ENCODE measurements at regions not wholly inside any gene's neighbourhood (a gene's known extent, or its start where the extent isn't known, plus 50 kb on each side); places are given as distances from the start of the nearest gene placed in this dataset.

DNA sequence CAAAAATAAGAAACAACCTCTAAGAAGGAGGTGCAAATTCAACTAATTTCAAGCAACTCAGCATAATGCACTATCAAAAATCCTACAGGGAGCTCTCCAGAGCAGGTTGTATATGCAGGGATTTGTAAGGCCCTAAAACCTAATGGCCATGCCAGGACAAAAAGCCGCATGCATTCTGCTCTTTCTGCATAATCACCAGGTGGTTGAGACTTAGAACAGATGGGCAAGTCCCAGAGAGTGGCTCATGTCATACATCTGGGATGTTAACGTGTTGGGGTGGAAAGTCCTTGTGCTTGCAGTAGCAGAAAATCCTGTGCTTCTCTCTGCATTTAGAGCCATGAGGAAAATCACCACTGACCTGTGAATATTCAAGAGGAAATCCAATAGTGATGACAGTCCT is 1002.9 kb downstream of the AGBL1 start:
- ATAC-seq: no peak

DNA sequence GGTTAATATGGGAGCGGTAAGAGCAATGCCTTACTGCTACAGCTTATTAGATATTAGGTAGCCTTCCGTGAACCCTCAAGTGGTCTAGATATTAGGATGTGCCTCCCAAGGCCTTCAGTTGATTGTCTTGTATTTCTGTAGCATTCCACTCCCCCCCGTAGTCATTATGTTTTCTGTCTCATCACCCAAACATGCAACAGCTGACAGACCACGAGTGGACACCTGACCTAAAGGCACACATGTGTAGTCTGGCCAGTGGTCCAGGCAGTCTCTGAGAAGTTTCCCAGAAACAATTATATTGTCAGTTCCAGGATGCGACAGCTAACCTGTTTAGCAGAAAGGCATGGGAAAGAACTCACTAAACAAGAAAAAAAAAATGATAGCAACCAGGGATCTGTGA is 1000.9 kb downstream of the AGBL1 start:
- ATAC-seq: no peak
- TF ChIP-seq ESRRG (CRISPR knock-in tag; IDR thresholded peaks at IDR 0.05) (no peak), PPARA (CRISPR knock-in tag; IDR thresholded peaks at IDR 0.05; ENCODE audit: borderline replicate concordance) (no peak), SNAI2 (CRISPR knock-in tag; IDR thresholded peaks at IDR 0.05) (no peak), ISL1 (CRISPR knock-in tag; IDR thresholded peaks at IDR 0.05) (no peak), ZNF565 (CRISPR knock-in tag; conservative IDR thresholded peaks at IDR 0.05; ENCODE audit: low read depth) (no peak), ZFP3 (CRISPR knock-in tag; IDR thresholded peaks at IDR 0.05) (no peak), GLIS3 (CRISPR knock-in tag; IDR thresholded peaks at IDR 0.05) (no peak), OSR1 (CRISPR knock-in tag; IDR thresholded peaks at IDR 0.05) (no peak)
- TF ChIP-seq, protein P1, sequence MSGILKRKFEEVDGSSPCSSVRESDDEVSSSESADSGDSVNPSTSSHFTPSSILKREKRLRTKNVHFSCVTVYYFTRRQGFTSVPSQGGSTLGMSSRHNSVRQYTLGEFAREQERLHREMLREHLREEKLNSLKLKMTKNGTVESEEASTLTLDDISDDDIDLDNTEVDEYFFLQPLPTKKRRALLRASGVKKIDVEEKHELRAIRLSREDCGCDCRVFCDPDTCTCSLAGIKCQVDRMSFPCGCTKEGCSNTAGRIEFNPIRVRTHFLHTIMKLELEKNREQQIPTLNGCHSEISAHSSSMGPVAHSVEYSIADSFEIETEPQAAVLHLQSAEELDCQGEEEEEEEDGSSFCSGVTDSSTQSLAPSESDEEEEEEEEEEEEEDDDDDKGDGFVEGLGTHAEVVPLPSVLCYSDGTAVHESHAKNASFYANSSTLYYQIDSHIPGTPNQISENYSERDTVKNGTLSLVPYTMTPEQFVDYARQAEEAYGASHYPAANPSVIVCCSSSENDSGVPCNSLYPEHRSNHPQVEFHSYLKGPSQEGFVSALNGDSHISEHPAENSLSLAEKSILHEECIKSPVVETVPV (CRISPR knock-in tag; IDR thresholded peaks at IDR 0.05): no peak
- TF ChIP-seq, protein P2, sequence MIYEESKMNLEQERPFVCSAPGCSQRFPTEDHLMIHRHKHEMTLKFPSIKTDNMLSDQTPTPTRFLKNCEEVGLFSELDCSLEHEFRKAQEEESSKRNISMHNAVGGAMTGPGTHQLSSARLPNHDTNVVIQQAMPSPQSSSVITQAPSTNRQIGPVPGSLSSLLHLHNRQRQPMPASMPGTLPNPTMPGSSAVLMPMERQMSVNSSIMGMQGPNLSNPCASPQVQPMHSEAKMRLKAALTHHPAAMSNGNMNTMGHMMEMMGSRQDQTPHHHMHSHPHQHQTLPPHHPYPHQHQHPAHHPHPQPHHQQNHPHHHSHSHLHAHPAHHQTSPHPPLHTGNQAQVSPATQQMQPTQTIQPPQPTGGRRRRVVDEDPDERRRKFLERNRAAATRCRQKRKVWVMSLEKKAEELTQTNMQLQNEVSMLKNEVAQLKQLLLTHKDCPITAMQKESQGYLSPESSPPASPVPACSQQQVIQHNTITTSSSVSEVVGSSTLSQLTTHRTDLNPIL (CRISPR knock-in tag; IDR thresholded peaks at IDR 0.05; ENCODE audit: low read depth): no peak

More for the DNA sequence above, 1002.9 kb downstream of the AGBL1 start:
- no peak for TF ChIP-seq SNAI2 (CRISPR knock-in tag; IDR thresholded peaks at IDR 0.05)
- TF ChIP-seq ZNF565 (CRISPR knock-in tag; conservative IDR thresholded peaks at IDR 0.05; ENCODE audit: low read depth): no peak
- no peak for TF ChIP-seq ISL1 (CRISPR knock-in tag; IDR thresholded peaks at IDR 0.05)
- no peak for TF ChIP-seq ZFP30 (CRISPR knock-in tag; IDR thresholded peaks at IDR 0.05)
- no peak for TF ChIP-seq ESRRG (CRISPR knock-in tag; IDR thresholded peaks at IDR 0.05)
- TF ChIP-seq, protein P2 (CRISPR knock-in tag; IDR thresholded peaks at IDR 0.05; ENCODE audit: low read depth): no peak
- TF ChIP-seq, protein P3, sequence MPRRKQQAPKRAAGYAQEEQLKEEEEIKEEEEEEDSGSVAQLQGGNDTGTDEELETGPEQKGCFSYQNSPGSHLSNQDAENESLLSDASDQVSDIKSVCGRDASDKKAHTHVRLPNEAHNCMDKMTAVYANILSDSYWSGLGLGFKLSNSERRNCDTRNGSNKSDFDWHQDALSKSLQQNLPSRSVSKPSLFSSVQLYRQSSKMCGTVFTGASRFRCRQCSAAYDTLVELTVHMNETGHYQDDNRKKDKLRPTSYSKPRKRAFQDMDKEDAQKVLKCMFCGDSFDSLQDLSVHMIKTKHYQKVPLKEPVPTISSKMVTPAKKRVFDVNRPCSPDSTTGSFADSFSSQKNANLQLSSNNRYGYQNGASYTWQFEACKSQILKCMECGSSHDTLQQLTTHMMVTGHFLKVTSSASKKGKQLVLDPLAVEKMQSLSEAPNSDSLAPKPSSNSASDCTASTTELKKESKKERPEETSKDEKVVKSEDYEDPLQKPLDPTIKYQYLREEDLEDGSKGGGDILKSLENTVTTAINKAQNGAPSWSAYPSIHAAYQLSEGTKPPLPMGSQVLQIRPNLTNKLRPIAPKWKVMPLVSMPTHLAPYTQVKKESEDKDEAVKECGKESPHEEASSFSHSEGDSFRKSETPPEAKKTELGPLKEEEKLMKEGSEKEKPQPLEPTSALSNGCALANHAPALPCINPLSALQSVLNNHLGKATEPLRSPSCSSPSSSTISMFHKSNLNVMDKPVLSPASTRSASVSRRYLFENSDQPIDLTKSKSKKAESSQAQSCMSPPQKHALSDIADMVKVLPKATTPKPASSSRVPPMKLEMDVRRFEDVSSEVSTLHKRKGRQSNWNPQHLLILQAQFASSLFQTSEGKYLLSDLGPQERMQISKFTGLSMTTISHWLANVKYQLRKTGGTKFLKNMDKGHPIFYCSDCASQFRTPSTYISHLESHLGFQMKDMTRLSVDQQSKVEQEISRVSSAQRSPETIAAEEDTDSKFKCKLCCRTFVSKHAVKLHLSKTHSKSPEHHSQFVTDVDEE (CRISPR knock-in tag; IDR thresholded peaks at IDR 0.05): no peak
- TF ChIP-seq OSR1 (CRISPR knock-in tag; IDR thresholded peaks at IDR 0.05): no peak

Measured in SK-N-SH treated with all-trans-retinoic acid at 6 μM for 48 hours (cell line).